WTC11 (cell line): ENCODE measurements at regions not wholly inside any gene's neighbourhood (a gene's known extent, or its start where the extent isn't known, plus 50 kb on each side); places are given as distances from the start of the nearest gene placed in this dataset.
"Not testable (repeated sequence)": the region's sequence is repeated elsewhere in the genome, so short reads cannot be mapped to it uniquely, and the experiment has no call there.

Source experiments
- ATAC-seq: fragments of 200-7000 bp; cut with Tn5 transposase; 2 replicates; pipeline ENCODE4 v1.10.0; 2021; ENCODE audit warnings: mild to moderate bottlenecking, moderate library complexity
- CTCF ChIA-PET: fragments of 300-600 bp; sonication (Branson Sonifier 250); formaldehyde crosslinking; loops from one replicate; lab custom pipeline; 2021; ENCODE audit warnings: antibody characterized with exemption; lab: Charles Lee
- POLR2A ChIA-PET: fragments of 350-600 bp; sonication (Branson Sonifier 250); formaldehyde crosslinking; loops from one replicate; lab custom pipeline; 2021; ENCODE audit warnings: antibody characterized with exemption; lab: Charles Lee
- DNase-seq: peaks from one replicate; pipeline ENCODE4 v3.0.0; 2021; ENCODE audit warnings: low spot score
- H3K27ac Mint-ChIP-seq: 2 replicates; pipeline ENCODE4 v1.8.0; 2021; ENCODE audit warnings: mixed read lengths
- H3K27me3 Mint-ChIP-seq: 2 replicates; pipeline ENCODE4 v1.8.0; 2021; ENCODE audit warnings: low read depth, mild to moderate bottlenecking, moderate library complexity, mixed read lengths
- H3K36me3 Mint-ChIP-seq: 2 replicates; pipeline ENCODE4 v1.8.0; 2021; ENCODE audit warnings: mixed read lengths
- H3K4me1 Mint-ChIP-seq: 2 replicates; pipeline ENCODE4 v1.8.0; 2022; ENCODE audit warnings: mixed read lengths
- H3K4me3 Mint-ChIP-seq: 2 replicates; pipeline ENCODE4 v1.8.0; 2021; ENCODE audit warnings: mild to moderate bottlenecking, moderate library complexity, mixed read lengths
- H3K9me3 Mint-ChIP-seq: 2 replicates; pipeline ENCODE4 v1.8.0; 2021; ENCODE audit warnings: mixed read lengths
- CTCF ChIP-seq: fragments of 200-600 bp; IDR thresholded peaks from 2 replicates; pipeline ENCODE4 v1.8.0; 2022; ENCODE audit warnings: antibody characterized with exemption

DNA sequence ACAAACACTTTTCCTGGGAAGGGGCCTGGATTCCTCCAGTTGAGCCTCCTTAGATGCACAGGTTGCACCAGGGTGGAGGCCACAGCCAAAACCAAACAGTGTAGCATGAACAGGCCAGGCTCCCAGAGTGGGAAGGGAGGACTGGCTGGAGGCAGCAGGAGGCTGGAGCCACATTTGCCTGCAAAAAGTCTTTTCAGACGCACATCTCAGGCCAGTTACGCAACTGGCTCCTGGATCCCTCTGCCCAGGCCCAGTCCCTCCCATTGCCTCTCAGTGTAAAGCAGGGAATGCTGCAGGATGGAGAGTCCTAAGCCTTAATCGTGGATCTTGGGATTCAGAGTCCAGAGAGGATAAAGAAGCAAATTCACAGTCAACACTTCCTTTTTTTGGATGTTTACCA, 305.1 kb upstream of the PLGLB1 start:
- H3K27me3 Mint-ChIP-seq, H3K9me3 Mint-ChIP-seq, ATAC-seq, H3K27ac Mint-ChIP-seq, H3K4me3 Mint-ChIP-seq, H3K36me3 Mint-ChIP-seq, POLR2A ChIA-PET, CTCF ChIA-PET, DNase-seq: not testable (repeated sequence)
- H3K4me1 Mint-ChIP-seq: peaks cover 13% of the 10 kb centered on the region

GRCh38 chr2:87327648-87328371, 306.2 kb upstream of the PLGLB1 start:
- H3K36me3 Mint-ChIP-seq, H3K4me3 Mint-ChIP-seq, DNase-seq, H3K27ac Mint-ChIP-seq, CTCF ChIA-PET, H3K27me3 Mint-ChIP-seq, POLR2A ChIA-PET, ATAC-seq, H3K9me3 Mint-ChIP-seq: not testable (repeated sequence)
- H3K4me1 Mint-ChIP-seq: peaks cover 13% of the 10 kb centered on the region

DNA sequence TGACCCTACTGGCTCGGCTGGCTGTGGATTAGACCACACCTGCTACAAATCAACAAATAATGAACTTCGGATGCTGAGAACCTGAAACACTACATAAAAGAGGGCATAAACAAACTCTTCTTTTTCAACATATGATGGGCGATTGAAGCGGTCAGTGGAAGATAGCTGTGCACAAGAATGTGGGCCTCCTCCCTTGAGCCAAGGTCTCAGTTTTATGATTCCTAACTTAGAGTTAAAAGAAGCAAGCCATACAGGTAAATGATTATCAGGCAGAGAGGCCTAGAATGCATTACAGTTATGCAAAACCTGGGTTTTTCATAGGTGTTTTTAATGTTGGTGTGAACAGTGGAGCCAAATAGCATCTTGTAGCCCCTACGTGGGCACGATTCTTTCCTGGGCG, 307.9 kb upstream of the PLGLB1 start:
- POLR2A ChIA-PET, CTCF ChIA-PET, H3K36me3 Mint-ChIP-seq, H3K9me3 Mint-ChIP-seq, ATAC-seq, H3K27me3 Mint-ChIP-seq, H3K27ac Mint-ChIP-seq, DNase-seq, H3K4me3 Mint-ChIP-seq: not testable (repeated sequence)
- H3K4me1 Mint-ChIP-seq: peaks cover 13% of the 10 kb centered on the region

- H3K9me3 Mint-ChIP-seq, H3K27ac Mint-ChIP-seq, H3K36me3 Mint-ChIP-seq, CTCF ChIA-PET, H3K4me3 Mint-ChIP-seq, DNase-seq, H3K27me3 Mint-ChIP-seq, POLR2A ChIA-PET, ATAC-seq: not testable (repeated sequence)
- peaks cover 13% of the 10 kb centered on the region for H3K4me1 Mint-ChIP-seq
Observed at GRCh38 chr2:87330486-87330885, 308.8 kb upstream of the PLGLB1 start.

DNA sequence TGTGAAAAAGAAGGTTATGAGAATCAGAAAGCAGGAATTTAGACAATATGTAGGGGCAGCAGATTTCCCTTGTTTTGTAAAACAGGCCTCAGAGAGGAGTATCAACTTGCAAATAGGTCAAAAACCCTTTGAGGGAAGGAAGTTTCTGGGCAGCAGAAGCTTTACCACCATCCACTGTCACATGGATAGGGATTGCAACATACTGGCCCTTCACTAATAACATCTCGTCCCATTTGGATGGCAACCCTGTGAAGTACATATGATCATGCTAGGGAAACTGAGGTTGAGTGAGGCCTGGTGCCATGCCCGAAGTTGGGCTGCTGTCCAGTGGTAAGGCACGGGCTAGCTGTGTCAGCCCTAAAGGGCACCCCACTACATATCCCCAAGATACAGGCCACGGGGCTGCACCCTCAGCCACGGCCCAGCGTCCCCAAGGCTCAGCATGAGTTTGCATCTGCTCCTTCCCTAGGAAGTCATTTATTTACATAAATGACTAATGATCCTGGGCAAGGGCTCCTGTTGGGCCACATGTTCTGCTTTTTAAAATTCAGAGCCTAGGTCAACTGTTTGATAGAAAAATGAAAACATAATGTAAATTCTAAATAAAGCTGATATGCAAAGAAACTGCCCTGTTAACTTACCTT, 310.4 kb upstream of the PLGLB1 start:
- H3K4me1 Mint-ChIP-seq: peaks cover 13% of the 10 kb centered on the region
- H3K9me3 Mint-ChIP-seq, CTCF ChIA-PET, H3K27ac Mint-ChIP-seq, H3K4me3 Mint-ChIP-seq, DNase-seq, POLR2A ChIA-PET, ATAC-seq, H3K36me3 Mint-ChIP-seq, H3K27me3 Mint-ChIP-seq: not testable (repeated sequence)

DNA sequence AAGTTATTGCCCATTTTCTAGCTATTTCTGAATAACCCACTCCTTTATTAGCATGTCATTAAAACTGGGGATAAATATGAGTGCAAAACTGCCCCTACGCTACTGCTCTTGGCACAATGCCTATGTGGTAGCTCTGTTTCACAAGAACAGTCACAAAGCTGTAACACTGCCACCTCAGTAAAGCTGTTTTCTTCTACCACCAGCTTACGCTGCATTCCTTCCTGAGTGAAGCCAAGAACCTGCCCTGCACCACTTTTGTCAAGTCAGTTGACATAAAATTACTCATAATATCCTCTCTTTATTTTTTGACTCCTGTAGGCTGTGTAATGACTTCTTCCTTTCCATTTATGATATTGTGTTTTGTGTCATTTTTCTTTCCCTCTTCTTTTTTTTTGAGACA, 313.2 kb upstream of the PLGLB1 start:
- H3K27ac Mint-ChIP-seq, H3K9me3 Mint-ChIP-seq, H3K27me3 Mint-ChIP-seq, H3K4me3 Mint-ChIP-seq, H3K4me1 Mint-ChIP-seq, POLR2A ChIA-PET, DNase-seq, H3K36me3 Mint-ChIP-seq, ATAC-seq, CTCF ChIA-PET: not testable (repeated sequence)

GRCh38 chr2:87338998-87339397, 317.4 kb upstream of the PLGLB1 start:
- H3K27ac Mint-ChIP-seq, H3K9me3 Mint-ChIP-seq, DNase-seq, H3K27me3 Mint-ChIP-seq, ATAC-seq, H3K4me3 Mint-ChIP-seq, H3K36me3 Mint-ChIP-seq, POLR2A ChIA-PET, CTCF ChIA-PET, H3K4me1 Mint-ChIP-seq: not testable (repeated sequence)

- H3K27ac Mint-ChIP-seq, H3K27me3 Mint-ChIP-seq, CTCF ChIA-PET, H3K4me3 Mint-ChIP-seq, H3K36me3 Mint-ChIP-seq, ATAC-seq, H3K9me3 Mint-ChIP-seq, POLR2A ChIA-PET, H3K4me1 Mint-ChIP-seq: not testable (repeated sequence)
- peak; percentile 75 for DNase-seq
- TF ChIP-seq CTCF: peak; percentile 34; the same call in 1 of the 2 replicates
- TF ChIP-seq, all 79 proteins: peak for 1; not testable (repeated sequence) for 78
Observed at GRCh38 chr2:87341601-87342014, 320.0 kb upstream of the PLGLB1 start.

DNA sequence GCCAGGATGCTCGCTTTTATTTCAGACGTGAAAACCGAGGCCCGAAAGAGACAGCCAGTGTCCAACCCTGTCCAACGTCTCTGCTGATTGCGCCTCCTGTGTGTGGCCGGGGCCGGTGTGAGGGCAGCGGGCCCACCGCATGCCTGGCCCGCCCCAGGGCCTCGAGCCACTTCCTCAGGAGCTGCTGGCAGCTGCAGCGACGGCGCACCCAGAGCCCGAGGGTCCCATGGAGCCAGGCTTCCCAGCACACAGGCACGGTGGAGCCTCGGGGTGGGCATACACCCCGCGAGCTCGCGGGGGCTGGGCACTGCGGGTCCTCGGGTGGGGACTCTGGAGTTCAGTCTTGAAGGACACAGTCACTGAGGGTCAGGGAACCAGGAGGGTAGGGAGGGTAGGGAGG, 320.5 kb upstream of the PLGLB1 start:
- DNase-seq, H3K4me1 Mint-ChIP-seq, CTCF ChIA-PET: not testable (repeated sequence)

GRCh38 chr2:87343347-87343746, 321.7 kb upstream of the PLGLB1 start:
- DNase-seq, POLR2A ChIA-PET: not testable (repeated sequence)

More for the DNA sequence above, 320.5 kb upstream of the PLGLB1 start:
- POLR2A ChIA-PET, H3K27me3 Mint-ChIP-seq, ATAC-seq, H3K36me3 Mint-ChIP-seq, H3K9me3 Mint-ChIP-seq, H3K27ac Mint-ChIP-seq, H3K4me3 Mint-ChIP-seq: not testable (repeated sequence)

DNA sequence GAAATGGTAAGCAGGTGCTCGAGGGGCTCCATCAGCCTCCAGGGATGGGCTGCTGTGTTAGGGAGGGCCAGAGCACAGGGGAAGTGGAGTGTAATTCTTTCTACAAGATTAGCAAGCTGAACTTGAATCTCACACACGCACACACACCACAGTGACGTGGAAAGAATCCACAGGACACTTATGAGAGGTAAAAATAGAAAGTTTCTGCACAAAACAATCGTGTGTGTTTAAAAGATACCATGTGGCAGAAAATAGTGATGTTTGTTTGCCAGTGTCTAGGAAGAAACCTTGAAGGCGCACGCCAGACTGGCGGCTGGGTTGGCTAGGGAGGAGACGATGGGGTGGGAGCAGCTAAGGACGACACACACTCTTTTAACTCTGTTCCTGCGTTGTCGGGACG, 323.6 kb upstream of the PLGLB1 start:
- H3K4me1 Mint-ChIP-seq: peaks cover 10% of the 10 kb centered on the region
- H3K27me3 Mint-ChIP-seq, DNase-seq, CTCF ChIA-PET, ATAC-seq, POLR2A ChIA-PET, H3K4me3 Mint-ChIP-seq, H3K36me3 Mint-ChIP-seq, H3K27ac Mint-ChIP-seq, H3K9me3 Mint-ChIP-seq: not testable (repeated sequence)

More at GRCh38 chr2:87343347-87343746, 321.7 kb upstream of the PLGLB1 start:
- H3K9me3 Mint-ChIP-seq, H3K36me3 Mint-ChIP-seq, H3K27me3 Mint-ChIP-seq, CTCF ChIA-PET, ATAC-seq, H3K27ac Mint-ChIP-seq, H3K4me3 Mint-ChIP-seq: not testable (repeated sequence)
- H3K4me1 Mint-ChIP-seq: peaks cover 10% of the 10 kb centered on the region
